ENCODE measurements at regions not wholly inside any gene's neighbourhood (a gene's known extent, or its start where the extent isn't known, plus 50 kb on each side); places are given as distances from the start of the nearest gene placed in this dataset.

DNA sequence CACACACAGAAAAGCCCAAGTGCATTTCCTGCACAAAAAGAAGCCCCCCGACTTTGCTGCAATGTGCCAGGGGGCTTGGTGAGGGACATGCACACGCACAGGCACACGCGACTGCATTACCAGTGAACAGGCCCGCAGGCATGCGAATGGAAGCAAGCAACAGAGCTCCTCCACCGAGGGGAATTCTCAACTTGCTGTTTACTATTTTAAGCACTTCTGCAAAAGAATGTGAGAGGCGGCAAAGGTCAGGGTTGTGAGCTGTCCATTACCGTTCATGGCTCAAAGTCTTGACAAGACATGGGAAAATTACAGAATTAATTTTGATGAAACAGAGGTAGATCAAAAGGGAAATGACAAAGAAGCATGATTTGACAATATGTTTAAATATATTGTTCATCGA lies 342.5 kb upstream of the NOCT start:
- no peaks in the 10 kb centered on the region for H3K36me3 Mint-ChIP-seq (ENCODE audit: low read depth)
- H3K9me3 Mint-ChIP-seq: no peaks in the 10 kb centered on the region
- H3K27me3 Mint-ChIP-seq (ENCODE audit: insufficient read depth): peaks cover 5% of the 10 kb centered on the region
- no peaks in the 10 kb centered on the region for H3K4me1 Mint-ChIP-seq (ENCODE audit: low read depth)
- no peak overlapping the region for H3K4me3 Mint-ChIP-seq
- no peak overlapping the region for H3K27ac Mint-ChIP-seq
- intact Hi-C loops (cut with micrococcal nuclease): no loop called here
- no peak for DNase-seq (ENCODE audit: low spot score)

DNA sequence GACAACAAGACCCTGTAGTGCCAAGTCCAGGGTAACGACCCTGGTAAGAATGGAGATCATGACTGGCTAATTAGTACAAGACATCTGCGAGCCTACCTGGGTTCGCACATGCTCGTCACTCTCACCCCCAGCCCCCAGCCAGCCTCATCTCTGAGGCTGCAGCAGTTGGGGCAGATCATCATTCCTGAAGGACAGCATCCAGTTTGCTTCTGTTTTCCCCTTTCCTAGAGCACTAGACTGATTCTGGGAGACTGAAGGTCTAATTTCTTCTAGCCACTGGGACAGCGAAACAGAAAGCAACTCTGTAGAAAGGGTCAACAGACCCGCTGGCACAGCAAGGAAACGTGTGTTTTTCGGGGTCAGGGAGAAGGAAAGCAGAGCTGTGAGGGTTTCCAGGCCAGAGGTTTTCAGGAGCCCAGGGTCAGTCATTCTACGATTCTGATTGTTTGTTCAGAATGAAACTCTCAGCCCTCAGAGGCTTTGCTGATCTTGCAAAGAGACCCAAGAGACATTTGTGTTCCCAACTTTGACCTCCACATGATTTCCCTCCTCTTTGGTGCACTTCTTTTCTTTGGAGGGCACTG lies 343.1 kb upstream of the NOCT start:
- Mint-ChIP-seq H3K4me3 (no peak overlapping the region), H3K36me3 (ENCODE audit: low read depth) (no peaks in the 10 kb centered on the region), H3K4me1 (ENCODE audit: low read depth) (no peaks in the 10 kb centered on the region), H3K9me3 (no peaks in the 10 kb centered on the region), H3K27me3 (ENCODE audit: insufficient read depth) (no peaks in the 10 kb centered on the region), H3K27ac (no peak overlapping the region)
- no peak for DNase-seq (ENCODE audit: low spot score)
- intact Hi-C loops (cut with micrococcal nuclease): no loop called here

DNA sequence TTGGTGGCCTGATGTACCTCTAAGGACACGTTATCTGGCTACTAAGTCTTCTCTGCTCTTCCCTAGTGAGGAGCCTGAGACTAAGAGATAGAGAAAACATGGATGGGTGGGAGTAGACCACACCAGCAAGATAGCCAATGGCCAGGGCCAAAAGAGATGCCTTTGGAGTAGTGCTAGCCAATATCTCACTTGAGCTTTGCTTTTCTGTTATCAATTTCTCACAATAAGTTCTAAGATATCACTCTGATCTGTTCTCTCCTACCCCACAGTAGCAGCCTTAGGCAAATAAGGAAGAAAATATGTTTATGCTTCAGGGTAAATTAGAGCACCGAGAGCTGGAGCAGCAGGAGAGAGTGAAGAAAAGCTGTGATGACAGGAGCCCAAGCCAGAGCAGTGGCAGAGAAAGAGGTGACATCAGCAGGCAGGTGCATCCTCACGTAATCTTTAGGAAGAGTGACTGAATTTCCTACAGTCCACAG lies 343.9 kb upstream of the NOCT start:
- intact Hi-C loops (cut with micrococcal nuclease): no loop called here
- H3K9me3 Mint-ChIP-seq: no peaks in the 10 kb centered on the region

DNA sequence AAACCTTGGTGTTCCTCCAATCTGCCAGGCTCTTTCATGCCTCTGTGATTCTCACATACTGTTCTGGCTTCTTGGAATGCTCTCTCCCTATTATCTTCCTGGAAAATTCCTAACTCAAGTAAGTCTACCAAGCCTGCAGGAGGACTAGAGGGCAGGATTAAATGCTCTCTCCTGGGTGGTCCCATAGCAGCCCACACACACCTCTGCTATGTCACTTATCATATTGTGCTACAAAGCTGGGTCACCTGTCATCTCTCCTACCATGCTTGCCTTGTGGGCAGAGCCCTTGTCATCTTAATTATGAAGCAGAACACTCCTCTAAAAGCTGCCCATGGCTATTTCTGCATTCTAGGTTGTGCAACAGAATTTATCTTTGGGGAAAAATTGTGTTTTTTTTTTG lies 344.5 kb upstream of the NOCT start:
- Mint-ChIP-seq H3K27me3 (ENCODE audit: insufficient read depth) (peaks cover 2% of the 10 kb centered on the region), H3K4me1 (ENCODE audit: low read depth) (no peaks in the 10 kb centered on the region), H3K27ac (no peak overlapping the region), H3K36me3 (ENCODE audit: low read depth) (no peaks in the 10 kb centered on the region), H3K9me3 (no peaks in the 10 kb centered on the region), H3K4me3 (no peak overlapping the region)
- intact Hi-C loops (cut with micrococcal nuclease): no loop called here
- DNase-seq (ENCODE audit: low spot score): no peak

More for the DNA sequence above, 343.9 kb upstream of the NOCT start:
- Mint-ChIP-seq H3K4me1 (ENCODE audit: low read depth) (no peaks in the 10 kb centered on the region), H3K27me3 (ENCODE audit: insufficient read depth) (no peaks in the 10 kb centered on the region), H3K36me3 (ENCODE audit: low read depth) (no peaks in the 10 kb centered on the region), H3K27ac (no peak overlapping the region), H3K4me3 (no peak overlapping the region)
- no peak for DNase-seq (ENCODE audit: low spot score)

DNA sequence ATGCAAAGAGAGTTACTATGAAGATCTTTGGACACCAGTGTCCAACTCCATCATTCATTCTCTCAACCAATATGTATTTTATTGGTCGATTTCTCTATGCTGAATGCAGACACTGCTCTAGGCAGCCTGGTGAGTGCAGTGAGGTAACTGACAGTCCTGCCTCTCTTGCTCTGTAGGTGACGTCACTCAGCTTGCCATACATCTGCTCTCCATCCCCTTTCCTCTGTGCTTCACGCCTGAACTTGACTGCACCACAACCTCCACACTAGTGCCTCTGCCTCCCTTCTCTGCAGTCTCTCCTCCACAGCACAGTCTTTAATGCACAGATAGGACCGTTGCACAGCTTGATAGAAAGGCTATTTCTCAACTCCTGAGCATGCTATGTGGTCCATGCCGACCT lies 344.9 kb upstream of the NOCT start:
- Mint-ChIP-seq H3K27me3 (ENCODE audit: insufficient read depth) (peaks cover 2% of the 10 kb centered on the region), H3K4me1 (ENCODE audit: low read depth) (no peaks in the 10 kb centered on the region), H3K27ac (no peak overlapping the region), H3K9me3 (no peaks in the 10 kb centered on the region), H3K4me3 (no peak overlapping the region), H3K36me3 (ENCODE audit: low read depth) (no peaks in the 10 kb centered on the region)
- intact Hi-C loops (cut with micrococcal nuclease): no loop called here
- DNase-seq (ENCODE audit: low spot score): no peak

DNA sequence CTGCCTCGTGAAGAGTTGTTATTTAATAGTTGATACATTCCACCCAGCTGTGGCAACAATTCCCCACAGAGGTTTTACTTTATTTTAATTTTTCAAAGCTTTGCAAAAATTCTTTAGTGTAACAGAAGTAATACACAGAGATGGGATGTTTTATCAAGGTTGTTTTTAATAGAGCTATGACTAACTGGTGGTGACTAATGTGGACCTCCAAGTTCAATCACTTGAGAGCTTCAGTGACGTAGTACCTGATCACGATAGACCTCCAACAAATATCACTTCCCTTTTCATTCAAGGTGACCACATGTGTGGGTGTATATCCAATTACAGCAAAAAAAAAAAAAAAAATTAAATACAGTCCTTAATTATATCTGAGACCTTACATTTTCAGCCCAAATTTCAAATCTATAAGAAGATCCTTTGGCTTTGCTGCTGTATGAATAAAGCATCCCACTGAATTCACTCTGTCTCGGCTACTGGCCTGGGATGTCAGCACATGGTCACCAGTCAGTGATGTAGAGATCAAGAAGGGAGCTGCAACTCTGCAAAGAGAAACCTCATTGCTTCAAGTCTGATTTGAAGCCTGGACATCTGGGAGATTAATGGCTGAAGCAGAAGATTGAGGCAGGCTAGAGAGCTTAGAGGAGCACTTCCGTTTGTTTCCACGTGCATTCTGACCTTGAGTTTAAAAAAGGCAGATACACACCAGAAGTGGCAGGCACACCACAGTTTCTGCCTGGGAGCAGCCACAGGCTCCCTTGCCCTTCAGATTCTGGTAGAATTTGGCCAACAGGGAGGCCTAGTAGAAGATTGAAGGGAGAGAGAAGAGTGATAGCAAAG lies 345.9 kb upstream of the NOCT start:
- Mint-ChIP-seq H3K36me3 (ENCODE audit: low read depth) (no peaks in the 10 kb centered on the region), H3K27ac (no peak overlapping the region), H3K27me3 (ENCODE audit: insufficient read depth) (peaks cover 2% of the 10 kb centered on the region), H3K9me3 (no peaks in the 10 kb centered on the region), H3K4me3 (no peak overlapping the region), H3K4me1 (ENCODE audit: low read depth) (no peaks in the 10 kb centered on the region)
- intact Hi-C loops (cut with micrococcal nuclease): no loop called here
- no peak for DNase-seq (ENCODE audit: low spot score)

DNA sequence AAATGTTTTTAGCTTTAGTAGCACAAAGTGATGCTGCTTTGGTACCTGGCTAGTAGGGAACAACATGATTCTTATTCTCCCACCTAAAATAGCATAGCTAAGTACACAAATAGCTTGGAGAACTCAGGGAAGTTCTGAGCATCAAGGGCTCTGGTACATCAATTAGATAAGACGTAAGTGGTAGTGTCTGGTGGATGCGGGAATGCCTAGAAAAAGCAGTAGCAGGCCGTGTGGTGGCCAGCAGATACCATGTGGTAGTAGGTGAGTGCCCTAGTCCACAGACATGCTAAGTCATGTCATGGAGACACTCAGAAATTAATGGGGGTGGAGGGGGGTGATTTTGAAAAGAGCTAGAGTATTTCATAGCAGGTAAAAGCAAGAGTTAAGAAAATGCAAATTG lies 347.3 kb upstream of the NOCT start:
- intact Hi-C loops (cut with micrococcal nuclease): no loop called here
- Mint-ChIP-seq H3K27ac (no peak overlapping the region), H3K36me3 (ENCODE audit: low read depth) (no peaks in the 10 kb centered on the region), H3K4me1 (ENCODE audit: low read depth) (no peaks in the 10 kb centered on the region), H3K27me3 (ENCODE audit: insufficient read depth) (peaks cover 2% of the 10 kb centered on the region), H3K9me3 (no peaks in the 10 kb centered on the region), H3K4me3 (no peak overlapping the region)
- no peak for DNase-seq (ENCODE audit: low spot score)

DNA sequence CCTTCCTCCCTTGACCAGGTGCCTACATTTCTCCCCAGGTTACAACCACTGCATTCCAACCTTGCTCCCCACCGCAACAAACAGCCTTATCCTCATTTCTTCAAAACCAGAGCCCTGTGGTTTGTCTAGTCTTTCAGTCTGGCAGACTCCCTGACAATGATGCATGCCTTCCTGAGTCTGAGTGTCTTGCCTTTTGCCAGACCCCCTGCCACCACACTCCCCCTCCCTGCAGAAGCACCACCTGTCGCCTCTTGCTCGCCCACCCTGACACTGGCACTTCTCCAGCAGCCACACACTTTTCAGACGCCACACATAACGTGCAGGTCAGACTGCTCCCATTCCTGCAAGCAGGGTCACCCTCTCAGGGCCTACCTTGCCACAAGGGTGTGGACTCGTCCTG lies 349.2 kb upstream of the NOCT start:
- no peaks in the 10 kb centered on the region for H3K9me3 Mint-ChIP-seq
- H3K4me1 Mint-ChIP-seq (ENCODE audit: low read depth): no peaks in the 10 kb centered on the region
- no peak overlapping the region for H3K27ac Mint-ChIP-seq
- H3K36me3 Mint-ChIP-seq (ENCODE audit: low read depth): no peaks in the 10 kb centered on the region
- no peak for DNase-seq (ENCODE audit: low spot score)
- intact Hi-C loops (cut with micrococcal nuclease): no loop called here
- H3K4me3 Mint-ChIP-seq: no peak overlapping the region
- peaks cover 2% of the 10 kb centered on the region for H3K27me3 Mint-ChIP-seq (ENCODE audit: insufficient read depth)

DNA sequence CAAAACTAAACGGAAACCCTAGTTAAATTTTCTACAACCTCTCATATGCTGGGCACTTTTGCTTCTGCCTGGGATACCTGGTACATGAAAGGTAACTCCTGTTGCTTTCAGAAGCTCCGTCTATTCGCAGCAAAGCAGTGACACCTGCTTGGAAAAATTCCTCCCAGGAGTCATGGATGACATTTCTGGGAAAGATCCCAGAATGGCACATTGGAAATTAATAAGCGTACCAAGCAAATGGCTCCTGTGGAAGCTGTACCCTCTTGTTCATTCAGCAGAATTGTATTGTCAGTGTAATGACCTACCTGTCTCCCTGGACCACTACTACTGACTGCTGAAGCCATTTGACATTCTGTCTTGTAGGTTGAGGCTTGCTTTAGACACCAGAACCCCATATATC lies 349.7 kb upstream of the NOCT start:
- peaks cover 2% of the 10 kb centered on the region for H3K27me3 Mint-ChIP-seq (ENCODE audit: insufficient read depth)
- no peak overlapping the region for H3K27ac Mint-ChIP-seq
- intact Hi-C loops (cut with micrococcal nuclease): no loop called here
- H3K9me3 Mint-ChIP-seq: no peaks in the 10 kb centered on the region
- DNase-seq (ENCODE audit: low spot score): no peak
- no peaks in the 10 kb centered on the region for H3K36me3 Mint-ChIP-seq (ENCODE audit: low read depth)
- no peak overlapping the region for H3K4me3 Mint-ChIP-seq
- no peaks in the 10 kb centered on the region for H3K4me1 Mint-ChIP-seq (ENCODE audit: low read depth)

DNA sequence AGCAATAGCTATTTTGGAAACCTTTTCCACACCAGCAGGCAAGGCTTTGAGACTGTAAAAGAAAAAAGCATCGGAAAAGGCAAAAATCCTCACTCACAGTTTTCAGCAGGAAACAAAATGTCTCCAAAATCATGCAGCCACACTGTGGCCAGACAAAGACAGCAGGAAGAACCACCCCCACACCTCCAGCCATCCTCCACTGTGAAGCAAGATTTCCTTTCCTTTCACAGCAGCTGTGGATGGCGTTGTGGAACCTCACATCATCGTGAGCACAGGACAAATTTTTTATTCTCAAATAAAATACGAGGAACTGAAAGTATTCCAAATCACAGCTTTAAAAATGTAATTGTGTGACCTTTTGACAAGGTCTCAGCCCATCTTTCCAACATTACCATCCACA lies 351.7 kb upstream of the NOCT start:
- intact Hi-C loops (cut with micrococcal nuclease): no loop called here
- Mint-ChIP-seq H3K9me3 (no peaks in the 10 kb centered on the region), H3K36me3 (ENCODE audit: low read depth) (no peaks in the 10 kb centered on the region), H3K27me3 (ENCODE audit: insufficient read depth) (peaks cover 2% of the 10 kb centered on the region), H3K27ac (no peak overlapping the region), H3K4me1 (ENCODE audit: low read depth) (no peaks in the 10 kb centered on the region), H3K4me3 (no peak overlapping the region)
- no peak for DNase-seq (ENCODE audit: low spot score)

DNA sequence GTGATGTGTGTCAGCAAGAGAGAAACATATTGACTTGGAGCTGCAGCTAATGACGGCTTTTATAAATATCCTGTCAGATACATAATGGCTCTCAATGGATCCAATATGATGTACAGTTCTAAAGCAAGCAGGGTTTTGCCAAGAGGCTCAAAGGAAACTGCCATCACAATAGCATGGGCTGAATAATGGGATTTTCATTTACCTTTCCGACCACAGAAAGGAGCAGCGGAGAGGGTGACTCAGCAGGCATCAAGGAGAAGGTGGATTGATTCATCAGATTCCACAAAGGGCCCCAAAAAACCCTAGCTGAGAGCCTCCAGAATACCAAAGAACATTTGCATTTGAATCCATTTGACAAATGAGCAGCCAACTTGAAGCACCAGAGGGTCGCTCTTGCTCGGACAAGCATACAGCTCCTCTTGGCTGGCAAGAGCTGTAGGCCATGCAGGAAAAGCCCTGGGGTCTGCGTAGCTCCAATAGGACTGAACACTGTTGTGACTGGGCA lies 355.7 kb upstream of the NOCT start:
- no peaks in the 10 kb centered on the region for H3K27me3 Mint-ChIP-seq (ENCODE audit: insufficient read depth)

DNA sequence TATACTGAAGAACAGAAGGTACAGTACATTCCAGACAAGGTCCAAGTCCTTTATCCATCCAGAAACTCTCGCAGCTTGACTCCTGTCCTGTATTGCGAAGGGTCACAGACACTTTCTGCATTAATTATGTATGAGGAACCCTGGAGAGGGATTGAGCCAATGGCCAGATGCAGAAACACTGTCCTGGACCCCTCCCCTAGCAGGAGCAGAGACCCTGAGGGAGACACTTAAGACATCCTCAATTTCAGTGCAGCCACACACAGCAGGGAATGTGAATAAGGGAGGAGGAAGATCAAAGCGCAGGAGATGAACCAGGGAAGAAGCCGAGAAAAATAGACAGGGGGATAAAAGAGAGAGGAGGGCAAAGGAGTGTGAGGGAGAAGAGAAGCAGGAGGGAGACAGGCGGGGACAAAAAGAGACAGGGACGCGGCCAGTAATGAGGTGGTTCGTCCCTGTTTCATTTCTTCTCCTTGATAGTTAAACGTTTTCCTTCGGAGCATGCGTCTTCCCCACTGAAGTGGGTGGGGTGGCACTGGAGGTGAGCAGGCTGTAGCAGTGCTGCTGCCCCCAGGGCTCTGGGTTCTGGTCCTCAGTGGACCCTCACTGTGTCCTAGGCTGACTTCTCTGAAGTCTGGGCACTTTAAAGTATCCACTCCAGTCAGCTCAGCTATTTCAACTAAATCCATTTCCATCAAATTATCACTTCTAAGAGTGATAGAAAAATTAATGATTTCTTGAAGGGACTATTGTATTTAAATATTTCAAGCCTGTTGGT lies 356.4 kb upstream of the NOCT start:
- no peak for DNase-seq (ENCODE audit: low spot score)
- intact Hi-C loops (cut with micrococcal nuclease): no loop called here
- no peaks in the 10 kb centered on the region for H3K27me3 Mint-ChIP-seq (ENCODE audit: insufficient read depth)
- no peaks in the 10 kb centered on the region for H3K4me1 Mint-ChIP-seq (ENCODE audit: low read depth)
- H3K4me3 Mint-ChIP-seq: no peak overlapping the region
- H3K9me3 Mint-ChIP-seq: no peaks in the 10 kb centered on the region
- H3K27ac Mint-ChIP-seq: no peak overlapping the region
- H3K36me3 Mint-ChIP-seq (ENCODE audit: low read depth): no peaks in the 10 kb centered on the region

More for the DNA sequence above, 355.7 kb upstream of the NOCT start:
- Mint-ChIP-seq H3K4me3 (no peak overlapping the region), H3K9me3 (no peaks in the 10 kb centered on the region), H3K27ac (no peak overlapping the region), H3K4me1 (ENCODE audit: low read depth) (no peaks in the 10 kb centered on the region), H3K36me3 (ENCODE audit: low read depth) (no peaks in the 10 kb centered on the region)
- intact Hi-C loops (cut with micrococcal nuclease): no loop called here
- DNase-seq (ENCODE audit: low spot score): no peak

DNA sequence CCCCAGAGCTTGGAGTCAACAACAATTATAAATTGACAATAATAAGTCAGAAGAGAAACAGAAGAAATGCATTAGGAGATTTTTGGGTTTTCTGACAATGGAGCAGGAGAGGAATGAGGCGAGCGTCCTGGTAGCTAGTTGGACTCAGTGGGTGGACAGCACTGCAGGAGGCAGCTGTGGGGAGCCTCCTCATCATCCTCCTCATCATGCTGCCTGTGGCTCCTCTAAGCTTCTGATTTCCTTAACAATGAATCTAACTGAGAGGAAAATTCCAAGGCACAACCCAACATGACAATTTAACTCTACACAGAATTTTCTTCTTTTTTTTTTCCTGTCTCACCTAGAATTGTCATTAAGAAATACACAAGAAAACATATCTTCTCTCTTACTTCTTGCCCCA lies 357.1 kb upstream of the NOCT start:
- Mint-ChIP-seq H3K27ac (no peak overlapping the region), H3K4me1 (ENCODE audit: low read depth) (no peaks in the 10 kb centered on the region), H3K27me3 (ENCODE audit: insufficient read depth) (no peaks in the 10 kb centered on the region), H3K9me3 (no peaks in the 10 kb centered on the region), H3K36me3 (ENCODE audit: low read depth) (no peaks in the 10 kb centered on the region), H3K4me3 (no peak overlapping the region)
- intact Hi-C loops (cut with micrococcal nuclease): no loop called here
- DNase-seq (ENCODE audit: low spot score): no peak

Measured in activated T-helper 1 cell treated with anti-CD3 and anti-CD28 coated beads, Interleukin-12 subunit alpha, Interleukin-12 subunit beta, Interleukin-2, Interleukin-4 antibody, amounts not matched to agents 30 ng/mL and 10 ng/mL and 1 ng/mL, durations not matched to agents 14 hours and 24 hours and 36 hours (primary cell).